Activated T-helper 1 cell treated with anti-CD3 and anti-CD28 coated beads, Interleukin-12 subunit alpha, Interleukin-12 subunit beta, Interleukin-2, Interleukin-4 antibody, amounts not matched to agents 30 ng/mL and 10 ng/mL and 1 ng/mL, durations not matched to agents 14 hours and 24 hours and 36 hours (primary cell): ENCODE measurements at regions not wholly inside any gene's neighbourhood (a gene's known extent, or its start where the extent isn't known, plus 50 kb on each side); places are given as distances from the start of the nearest gene placed in this dataset.
A peak's percentile ranks its signal among the peaks of the same experiment; 100 is the strongest.
"Not testable (repeated sequence)": the region's sequence is repeated elsewhere in the genome, so short reads cannot be mapped to it uniquely, and the experiment has no call there.

Experiments
- DNase-seq: peaks from one replicate; pipeline ENCODE4 v3.0.0; 2021; ENCODE audit warnings: low spot score
- H3K27ac Mint-ChIP-seq: one replicate; pipeline ENCODE4 v1.8.0; 2021; ENCODE audit warnings: mild to moderate bottlenecking, mixed read lengths
- H3K27me3 Mint-ChIP-seq: one replicate; pipeline ENCODE4 v1.8.0; 2022; ENCODE audit warnings: mild to moderate bottlenecking, moderate library complexity, mixed read lengths; ENCODE audit not compliant: insufficient read depth
- H3K36me3 Mint-ChIP-seq: one replicate; pipeline ENCODE4 v1.8.0; 2021; ENCODE audit warnings: low read depth, mixed read lengths
- H3K4me1 Mint-ChIP-seq: one replicate; pipeline ENCODE4 v1.8.0; 2021; ENCODE audit warnings: low read depth, mixed read lengths
- H3K4me3 Mint-ChIP-seq: one replicate; pipeline ENCODE4 v1.8.0; 2021; ENCODE audit warnings: mild to moderate bottlenecking, moderate library complexity, mixed read lengths
- H3K9me3 Mint-ChIP-seq: one replicate; pipeline ENCODE4 v1.8.0; 2021; ENCODE audit warnings: mixed read lengths
- intact Hi-C: fragments of 100-400 bp; cut with micrococcal nuclease; formaldehyde crosslinking; loops from one replicate; pipeline ENCODE4 v1.15.1; 2024

DNA sequence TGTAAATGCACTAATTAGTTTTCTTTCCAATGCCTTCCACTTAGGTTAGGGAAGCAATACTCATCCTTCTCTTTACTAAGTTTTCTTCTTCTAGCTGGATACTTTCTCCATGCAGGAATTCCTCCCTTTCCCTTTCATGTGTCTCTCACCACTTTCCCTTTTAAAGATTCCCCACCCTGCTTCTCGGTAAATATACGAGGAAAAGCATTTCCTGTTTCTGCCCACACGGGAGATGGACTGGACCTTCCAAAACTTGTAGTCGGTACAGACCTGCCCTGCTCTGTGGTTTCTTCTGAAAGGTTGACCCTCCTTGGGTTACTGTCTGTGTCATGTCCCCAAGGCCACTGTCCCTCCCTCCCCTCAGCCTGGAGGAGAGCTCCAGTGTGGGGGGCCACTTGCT is 58.9 kb upstream of the LYZL2 start:
- no peak overlapping the region for H3K4me3 Mint-ChIP-seq
- DNase-seq = no peak
- intact Hi-C loops = loop anchor here (5.0 kb wide), 1 partner anchor 94 kb away; no protein-coding TSS in a partner anchor
- peaks cover 42% of the 10 kb centered on the region for H3K4me1 Mint-ChIP-seq
- no peaks in the 10 kb centered on the region for H3K9me3 Mint-ChIP-seq
- peaks cover 5% of the 10 kb centered on the region for H3K27me3 Mint-ChIP-seq
- H3K36me3 Mint-ChIP-seq = peaks cover 4% of the 10 kb centered on the region
- H3K27ac Mint-ChIP-seq = no peak overlapping the region

DNA sequence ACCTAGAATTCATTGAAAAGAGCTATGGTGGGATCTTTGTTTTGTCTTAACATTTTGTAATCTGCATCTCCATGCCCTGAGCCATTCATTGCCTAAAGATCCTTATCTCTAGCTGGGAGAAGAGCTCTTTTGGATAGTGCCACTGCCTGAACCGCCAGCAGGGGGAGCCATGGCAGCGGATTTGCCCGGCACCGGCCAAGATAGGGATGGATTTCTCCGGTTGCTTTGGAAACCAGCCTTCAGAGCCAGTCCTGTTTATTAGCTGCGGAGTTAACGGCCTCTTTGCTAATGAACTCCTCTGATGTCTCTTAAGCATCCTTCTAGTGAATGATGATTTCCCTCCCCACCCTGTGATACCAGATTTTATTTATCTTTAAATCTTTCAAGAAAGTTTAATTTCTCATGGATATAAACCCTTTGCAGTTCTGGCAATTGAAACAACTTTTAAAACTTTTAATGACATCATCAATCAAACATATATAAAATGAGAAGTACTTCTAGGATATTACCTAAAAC is 58.2 kb upstream of the LYZL2 start:
- H3K27me3 Mint-ChIP-seq = peaks cover 5% of the 10 kb centered on the region
- H3K27ac Mint-ChIP-seq = no peak overlapping the region
- peak; percentile 63 for DNase-seq
- intact Hi-C loops = loop anchor here (1.0 to 5.0 kb wide), 4 partner anchors 8 to 95 kb away; no protein-coding TSS in a partner anchor
- H3K9me3 Mint-ChIP-seq = no peaks in the 10 kb centered on the region
- peaks cover 2% of the 10 kb centered on the region for H3K36me3 Mint-ChIP-seq
- H3K4me1 Mint-ChIP-seq = peaks cover 44% of the 10 kb centered on the region
- no peak overlapping the region for H3K4me3 Mint-ChIP-seq

DNA sequence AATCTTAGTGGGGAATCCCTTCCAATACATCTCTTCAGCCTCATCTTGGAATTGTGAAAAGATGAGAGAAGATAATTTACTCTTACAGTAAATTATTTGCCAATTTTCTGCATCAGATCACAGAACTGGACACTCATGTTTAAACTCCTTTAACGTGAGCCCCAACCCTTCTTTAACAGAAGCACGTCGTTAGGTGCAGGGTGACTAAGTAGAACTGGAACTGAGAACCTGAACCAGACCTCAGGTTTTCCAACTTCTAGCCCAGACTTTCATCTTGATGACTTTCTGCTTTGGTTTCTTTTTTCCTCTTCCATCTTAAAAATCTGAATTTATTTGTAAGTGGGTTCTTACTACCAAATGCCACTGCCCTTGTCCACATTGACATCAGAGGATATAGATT is 57.2 kb upstream of the LYZL2 start:
- Mint-ChIP-seq H3K27ac (no peak overlapping the region), H3K27me3 (peaks cover 5% of the 10 kb centered on the region), H3K9me3 (peaks cover 6% of the 10 kb centered on the region), H3K4me1 (peaks cover 53% of the 10 kb centered on the region), H3K36me3 (peaks cover 2% of the 10 kb centered on the region), H3K4me3 (no peak overlapping the region)
- intact Hi-C loops = loop anchor here (1.0 to 5.0 kb wide), 4 partner anchors 9 to 96 kb away; no protein-coding TSS in a partner anchor
- no peak for DNase-seq

DNA sequence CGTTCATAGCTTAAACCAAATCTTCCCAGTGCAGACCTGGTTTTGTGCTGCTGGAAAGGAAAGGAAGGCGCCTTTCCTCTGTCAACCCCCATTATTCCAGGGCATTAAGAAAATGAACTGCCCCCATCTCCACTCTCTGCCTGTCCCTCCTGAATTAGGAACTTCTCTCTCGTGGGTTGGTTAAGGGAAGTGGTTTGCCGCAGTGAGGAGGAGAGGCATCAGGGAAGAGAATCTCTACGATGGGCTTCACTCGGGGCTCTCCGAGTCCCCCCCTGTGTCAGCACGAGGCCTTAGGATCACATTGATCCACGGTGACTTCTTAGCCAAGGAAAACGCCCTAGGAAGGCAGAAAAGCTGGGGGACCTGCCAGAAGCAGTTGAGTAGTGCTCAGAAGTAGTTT is 53.9 kb upstream of the LYZL2 start:
- DNase-seq = no peak

DNA sequence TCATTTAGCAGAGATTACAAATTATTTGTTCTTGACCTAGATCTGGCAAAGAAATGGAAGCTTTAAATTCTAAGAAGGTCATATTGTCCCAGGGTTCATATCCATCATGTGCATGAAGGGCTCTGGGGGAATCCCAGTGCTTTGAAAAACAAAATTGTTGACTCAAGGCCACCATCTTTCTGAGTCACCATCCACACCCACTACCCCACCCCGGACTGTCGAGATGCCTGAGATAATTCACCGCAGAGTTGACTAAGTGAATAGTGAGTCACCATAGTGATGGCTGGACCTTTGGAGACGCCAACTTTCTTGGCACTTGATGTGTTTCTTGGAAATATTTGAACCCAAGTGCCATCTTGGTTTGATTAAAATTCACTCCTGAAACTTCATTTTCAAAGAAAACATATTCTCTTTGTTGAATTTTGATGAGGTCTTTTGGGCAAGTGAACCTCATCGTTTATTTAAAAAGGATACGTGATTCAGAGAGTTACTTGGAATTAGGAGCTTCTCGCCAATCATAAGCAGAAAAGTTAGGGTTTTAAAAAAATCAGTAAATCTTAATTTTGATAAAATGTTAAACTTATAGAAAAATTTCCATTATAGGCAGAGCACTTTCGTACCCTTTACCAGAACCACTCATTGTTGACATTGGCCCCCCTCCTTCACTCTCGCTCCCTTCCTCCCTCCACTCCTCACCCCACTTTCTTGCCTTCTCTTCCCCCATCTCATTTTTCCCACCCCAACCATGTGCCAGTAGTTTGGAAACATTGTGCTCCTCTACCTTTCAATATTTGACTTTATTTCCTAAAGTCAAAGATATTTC is 53.0 kb upstream of the LYZL2 start:
- H3K9me3 Mint-ChIP-seq = peaks cover 19% of the 10 kb centered on the region
- not testable (repeated sequence) for H3K36me3 Mint-ChIP-seq, H3K4me3 Mint-ChIP-seq
- intact Hi-C loops = loop anchor here (1.0 to 5.0 kb wide), 7 partner anchors 11 to 1025 kb away; no protein-coding TSS in a partner anchor
- H3K4me1 Mint-ChIP-seq = peaks cover 53% of the 10 kb centered on the region
- peak; percentile 63 for DNase-seq
- peaks cover 10% of the 10 kb centered on the region for H3K27me3 Mint-ChIP-seq
- peak overlapping the region; percentile 83 for H3K27ac Mint-ChIP-seq

More for the DNA sequence above, 53.9 kb upstream of the LYZL2 start:
- intact Hi-C loops = loop anchor here (5.0 kb wide), 2 partner anchors 304 to 1024 kb away; no protein-coding TSS in a partner anchor
- Mint-ChIP-seq H3K4me3 (no peak overlapping the region), H3K27me3 (peaks cover 10% of the 10 kb centered on the region), H3K27ac (peak overlapping the region; percentile 56), H3K36me3 (peaks cover 4% of the 10 kb centered on the region), H3K9me3 (peaks cover 19% of the 10 kb centered on the region), H3K4me1 (peaks cover 58% of the 10 kb centered on the region)

DNA sequence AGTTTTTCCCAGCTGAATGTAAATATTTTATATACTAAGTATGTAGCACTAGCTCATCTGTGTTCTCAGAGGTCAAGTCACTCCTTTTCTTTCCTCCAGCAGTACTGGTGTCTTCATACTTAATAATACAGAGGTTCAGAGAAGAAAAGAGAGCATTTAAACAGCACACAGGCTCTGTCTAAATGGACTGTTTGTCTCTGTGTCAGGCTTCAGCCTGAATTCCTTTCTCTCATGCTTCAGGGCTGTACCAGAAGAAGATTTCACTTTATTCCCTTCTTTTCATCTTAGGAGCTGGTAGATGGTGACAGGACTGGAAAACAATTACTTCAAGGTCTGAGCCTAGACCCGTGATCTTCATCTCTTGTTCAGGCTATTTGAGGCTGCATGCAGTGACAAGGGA is 51.4 kb upstream of the LYZL2 start:
- peaks cover 37% of the 10 kb centered on the region for H3K4me1 Mint-ChIP-seq
- no peak for DNase-seq
- H3K27ac Mint-ChIP-seq = no peak overlapping the region
- intact Hi-C loops = loop anchor here (5.0 kb wide), 2 partner anchors 306 to 1026 kb away; no protein-coding TSS in a partner anchor
- H3K4me3 Mint-ChIP-seq = no peak overlapping the region
- peaks cover 10% of the 10 kb centered on the region for H3K27me3 Mint-ChIP-seq
- H3K9me3 Mint-ChIP-seq = peaks cover 19% of the 10 kb centered on the region
- peaks cover 4% of the 10 kb centered on the region for H3K36me3 Mint-ChIP-seq
